ENCODE measurements at regions not wholly inside any gene's neighbourhood (a gene's known extent, or its start where the extent isn't known, plus 50 kb on each side); places are given as distances from the start of the nearest gene placed in this dataset.
"Not testable (repeated sequence)": the region's sequence is repeated elsewhere in the genome, so short reads cannot be mapped to it uniquely, and the experiment has no call there.

GRCh38 chr9:110130791-110131416 is 77.1 kb downstream of the C9orf152 start:
- ATAC-seq (ENCODE audit: poor library complexity): no peak
- no peak for DNase-seq
- no peaks in the 10 kb centered on the region for H3K27me3 ChIP-seq (ENCODE audit: control insufficient read depth in 1 of 2, insufficient read depth in 2 of 2, low read length in 2 of 2)
- peaks cover 14% of the 10 kb centered on the region for H3K4me1 Mint-ChIP-seq (ENCODE audit: low read depth)
- TF ChIP-seq, protein P1, sequence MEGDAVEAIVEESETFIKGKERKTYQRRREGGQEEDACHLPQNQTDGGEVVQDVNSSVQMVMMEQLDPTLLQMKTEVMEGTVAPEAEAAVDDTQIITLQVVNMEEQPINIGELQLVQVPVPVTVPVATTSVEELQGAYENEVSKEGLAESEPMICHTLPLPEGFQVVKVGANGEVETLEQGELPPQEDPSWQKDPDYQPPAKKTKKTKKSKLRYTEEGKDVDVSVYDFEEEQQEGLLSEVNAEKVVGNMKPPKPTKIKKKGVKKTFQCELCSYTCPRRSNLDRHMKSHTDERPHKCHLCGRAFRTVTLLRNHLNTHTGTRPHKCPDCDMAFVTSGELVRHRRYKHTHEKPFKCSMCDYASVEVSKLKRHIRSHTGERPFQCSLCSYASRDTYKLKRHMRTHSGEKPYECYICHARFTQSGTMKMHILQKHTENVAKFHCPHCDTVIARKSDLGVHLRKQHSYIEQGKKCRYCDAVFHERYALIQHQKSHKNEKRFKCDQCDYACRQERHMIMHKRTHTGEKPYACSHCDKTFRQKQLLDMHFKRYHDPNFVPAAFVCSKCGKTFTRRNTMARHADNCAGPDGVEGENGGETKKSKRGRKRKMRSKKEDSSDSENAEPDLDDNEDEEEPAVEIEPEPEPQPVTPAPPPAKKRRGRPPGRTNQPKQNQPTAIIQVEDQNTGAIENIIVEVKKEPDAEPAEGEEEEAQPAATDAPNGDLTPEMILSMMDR (IDR thresholded peaks at IDR 0.05): no peak
- peaks cover 15% of the 10 kb centered on the region for H3K4me1 ChIP-seq (ENCODE audit: insufficient read depth, low read length)
- no peaks in the 10 kb centered on the region for H3K9me3 Mint-ChIP-seq
- no peaks in the 10 kb centered on the region for H3K9me3 ChIP-seq (ENCODE audit: control insufficient read depth in 1 of 2, insufficient read depth in 1 of 2, low read length in 2 of 2)
- intact Hi-C loops (cut with DNase I, micrococcal nuclease): no loop called here
- ChIA-PET CTCF (no interaction called here), POLR2A (no interaction called here)
- H3K27ac ChIP-seq (ENCODE audit: low read depth in 1 of 2, low read length in 2 of 2): no peak overlapping the region
- H3K27me3 Mint-ChIP-seq: no peaks in the 10 kb centered on the region
- no peak overlapping the region for H3K4me3 ChIP-seq (ENCODE audit: low read length)
- H3K27ac Mint-ChIP-seq: no peak overlapping the region
- no peaks in the 10 kb centered on the region for H3K36me3 Mint-ChIP-seq (ENCODE audit: low read depth)
- H3K4me3 Mint-ChIP-seq: no peak overlapping the region
- no peaks in the 10 kb centered on the region for H3K36me3 ChIP-seq (ENCODE audit: insufficient read depth, low read length)

DNA sequence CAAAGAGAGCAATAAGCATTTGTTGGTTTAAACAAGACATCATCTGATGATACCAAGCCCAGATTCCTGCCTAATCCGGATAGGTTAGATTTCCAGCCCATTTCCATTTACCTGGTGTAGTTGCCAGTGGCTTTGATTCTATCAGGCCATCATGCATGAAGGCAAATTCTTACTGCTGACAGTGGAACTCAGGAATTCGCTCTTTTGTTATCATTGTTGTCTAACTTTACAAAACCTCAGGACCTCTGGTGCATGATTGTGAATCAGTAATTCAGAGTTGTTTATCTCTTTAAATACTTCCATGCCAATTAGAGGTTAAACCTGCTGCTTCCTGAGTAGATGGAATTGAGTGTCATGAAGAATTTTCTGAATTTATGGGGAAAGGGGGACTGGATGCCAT is 76.5 kb downstream of the C9orf152 start:
- H3K4me1 Mint-ChIP-seq (ENCODE audit: low read depth): peaks cover 8% of the 10 kb centered on the region
- H3K27ac Mint-ChIP-seq: no peak overlapping the region
- H3K27me3 Mint-ChIP-seq: no peaks in the 10 kb centered on the region
- peaks cover 2% of the 10 kb centered on the region for H3K36me3 Mint-ChIP-seq (ENCODE audit: low read depth)
- Histone ChIP-seq H3K4me1 (ENCODE audit: insufficient read depth, low read length) (peaks cover 9% of the 10 kb centered on the region), H3K27ac (ENCODE audit: low read depth in 1 of 2, low read length in 2 of 2) (no peak overlapping the region), H3K9me3 (ENCODE audit: control insufficient read depth in 1 of 2, insufficient read depth in 1 of 2, low read length in 2 of 2) (no peaks in the 10 kb centered on the region), H3K4me3 (ENCODE audit: low read length) (no peak overlapping the region), H3K27me3 (ENCODE audit: control insufficient read depth in 1 of 2, insufficient read depth in 2 of 2, low read length in 2 of 2) (no peaks in the 10 kb centered on the region), H3K36me3 (ENCODE audit: insufficient read depth, low read length) (peaks cover 2% of the 10 kb centered on the region)
- ATAC-seq (ENCODE audit: poor library complexity) (no peak), DNase-seq (no peak)
- CTCF ChIA-PET: no interaction called here
- no peak overlapping the region for H3K4me3 Mint-ChIP-seq
- POLR2A ChIA-PET: no interaction called here
- intact Hi-C loops (cut with DNase I, micrococcal nuclease): no loop called here
- no peaks in the 10 kb centered on the region for H3K9me3 Mint-ChIP-seq
- TF ChIP-seq, protein P1 (IDR thresholded peaks at IDR 0.05): no peak

DNA sequence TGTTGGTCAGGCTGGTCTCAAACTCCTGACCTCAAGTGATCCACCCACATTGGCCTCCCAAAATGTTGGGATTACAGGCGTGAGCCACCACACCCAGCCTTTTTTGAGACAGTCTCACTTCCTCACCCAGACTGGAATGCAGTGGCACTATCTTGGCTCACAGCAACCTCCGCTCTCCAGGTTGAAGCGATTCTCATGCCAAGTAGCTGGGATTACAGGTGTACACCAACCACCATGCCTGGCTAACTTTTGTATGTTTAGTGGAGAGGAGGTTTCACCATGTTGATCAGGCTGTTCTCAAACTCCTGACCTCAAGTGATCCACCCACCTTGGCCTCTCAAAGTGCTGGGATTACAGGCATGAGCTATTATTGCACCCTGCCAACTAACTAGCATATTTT is 75.4 kb downstream of the C9orf152 start:
- H3K4me3 ChIP-seq (ENCODE audit: low read length); DNase-seq; H3K36me3 ChIP-seq (ENCODE audit: insufficient read depth, low read length); POLR2A ChIA-PET; H3K4me1 ChIP-seq (ENCODE audit: insufficient read depth, low read length); CTCF ChIA-PET; H3K4me1 Mint-ChIP-seq (ENCODE audit: low read depth); intact Hi-C loops (cut with DNase I, micrococcal nuclease); H3K9me3 ChIP-seq (ENCODE audit: control insufficient read depth in 1 of 2, insufficient read depth in 1 of 2, low read length in 2 of 2); H3K27me3 Mint-ChIP-seq; H3K4me3 Mint-ChIP-seq; H3K9me3 Mint-ChIP-seq; ATAC-seq (ENCODE audit: poor library complexity); H3K36me3 Mint-ChIP-seq (ENCODE audit: low read depth); H3K27ac Mint-ChIP-seq; H3K27ac ChIP-seq (ENCODE audit: low read depth in 1 of 2, low read length in 2 of 2); H3K27me3 ChIP-seq (ENCODE audit: control insufficient read depth in 1 of 2, insufficient read depth in 2 of 2, low read length in 2 of 2): not testable (repeated sequence)

GRCh38 chr9:110133059-110133458 is 74.9 kb downstream of the C9orf152 start:
- Histone ChIP-seq H3K4me3 (ENCODE audit: low read length) (no peak overlapping the region), H3K9me3 (ENCODE audit: control insufficient read depth in 1 of 2, insufficient read depth in 1 of 2, low read length in 2 of 2) (no peaks in the 10 kb centered on the region), H3K4me1 (ENCODE audit: insufficient read depth, low read length) (no peaks in the 10 kb centered on the region), H3K27me3 (ENCODE audit: control insufficient read depth in 1 of 2, insufficient read depth in 2 of 2, low read length in 2 of 2) (no peaks in the 10 kb centered on the region), H3K27ac (ENCODE audit: low read depth in 1 of 2, low read length in 2 of 2) (no peak overlapping the region), H3K36me3 (ENCODE audit: insufficient read depth, low read length) (peaks cover 6% of the 10 kb centered on the region)
- Mint-ChIP-seq H3K4me3 (no peak overlapping the region), H3K27ac (no peak overlapping the region), H3K27me3 (no peaks in the 10 kb centered on the region), H3K4me1 (ENCODE audit: low read depth) (no peaks in the 10 kb centered on the region), H3K9me3 (no peaks in the 10 kb centered on the region), H3K36me3 (ENCODE audit: low read depth) (peaks cover 6% of the 10 kb centered on the region)
- TF ChIP-seq, protein P1 (IDR thresholded peaks at IDR 0.05): no peak
- ChIA-PET CTCF (no interaction called here), POLR2A (no interaction called here)
- ATAC-seq (ENCODE audit: poor library complexity) (no peak), DNase-seq (no peak)
- intact Hi-C loops (cut with DNase I, micrococcal nuclease): no loop called here
